ENCODE measurements at regions not wholly inside any gene's neighbourhood (a gene's known extent, or its start where the extent isn't known, plus 50 kb on each side); places are given as distances from the start of the nearest gene placed in this dataset.
"Not testable (repeated sequence)": the region's sequence is repeated elsewhere in the genome, so short reads cannot be mapped to it uniquely, and the experiment has no call there.

- DNase-seq (ENCODE audit: low read depth): no peak
- H3K4me3 ChIP-seq (ENCODE audit: low read depth, low read length): no peak overlapping the region
- TF ChIP-seq CTCF (IDR thresholded peaks at IDR 0.05; ENCODE audit: insufficient read depth, low read depth, low read length): no peak
These were observed 268.9 kb downstream of the ASMT start for GRCh38 chrX:1883772-1884171.

GRCh38 chrX:1884446-1884845 is 269.6 kb downstream of the ASMT start:
- no peak for TF ChIP-seq CTCF (IDR thresholded peaks at IDR 0.05; ENCODE audit: insufficient read depth, low read depth, low read length)
- H3K4me3 ChIP-seq (ENCODE audit: low read depth, low read length): no peak overlapping the region
- no peak for DNase-seq (ENCODE audit: low read depth)

- no peak for TF ChIP-seq CTCF (IDR thresholded peaks at IDR 0.05; ENCODE audit: insufficient read depth, low read depth, low read length)
- H3K4me3 ChIP-seq (ENCODE audit: low read depth, low read length): no peak overlapping the region
- DNase-seq (ENCODE audit: low read depth): no peak
These were observed 270.3 kb downstream of the ASMT start for GRCh38 chrX:1885116-1885515.

GRCh38 chrX:1888305-1888704 is 273.4 kb downstream of the ASMT start:
- H3K4me3 ChIP-seq (ENCODE audit: low read depth, low read length); DNase-seq (ENCODE audit: low read depth): not testable (repeated sequence)

DNA sequence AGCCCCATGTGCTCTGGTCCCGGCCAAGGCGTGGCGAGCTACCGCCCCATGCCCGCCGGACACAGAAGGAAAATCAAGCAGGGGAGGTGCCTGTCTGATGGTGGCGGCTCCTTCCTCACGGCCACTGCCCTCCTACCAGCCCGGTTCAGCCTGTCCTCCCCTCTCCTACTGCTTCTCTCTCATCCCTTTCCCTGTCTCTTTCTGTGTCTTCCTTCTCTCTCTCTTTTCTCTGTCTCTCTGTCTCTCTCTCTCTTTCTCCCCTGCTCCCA is 279.1 kb downstream of the ASMT start:
- no peak overlapping the region for H3K4me3 ChIP-seq (ENCODE audit: low read depth, low read length)
- DNase-seq (ENCODE audit: low read depth): no peak
- no peak for TF ChIP-seq CTCF (IDR thresholded peaks at IDR 0.05; ENCODE audit: insufficient read depth, low read depth, low read length)

- DNase-seq (ENCODE audit: low read depth): no peak
- no peak for TF ChIP-seq CTCF (IDR thresholded peaks at IDR 0.05; ENCODE audit: insufficient read depth, low read depth, low read length)
- H3K4me3 ChIP-seq (ENCODE audit: low read depth, low read length): no peak overlapping the region
These were observed 279.9 kb downstream of the ASMT start for GRCh38 chrX:1894740-1895139.

GRCh38 chrX:1895583-1895982 is 280.7 kb downstream of the ASMT start:
- H3K4me3 ChIP-seq (ENCODE audit: low read depth, low read length): no peak overlapping the region
- TF ChIP-seq CTCF (IDR thresholded peaks at IDR 0.05; ENCODE audit: insufficient read depth, low read depth, low read length): no peak
- DNase-seq (ENCODE audit: low read depth): no peak

DNA sequence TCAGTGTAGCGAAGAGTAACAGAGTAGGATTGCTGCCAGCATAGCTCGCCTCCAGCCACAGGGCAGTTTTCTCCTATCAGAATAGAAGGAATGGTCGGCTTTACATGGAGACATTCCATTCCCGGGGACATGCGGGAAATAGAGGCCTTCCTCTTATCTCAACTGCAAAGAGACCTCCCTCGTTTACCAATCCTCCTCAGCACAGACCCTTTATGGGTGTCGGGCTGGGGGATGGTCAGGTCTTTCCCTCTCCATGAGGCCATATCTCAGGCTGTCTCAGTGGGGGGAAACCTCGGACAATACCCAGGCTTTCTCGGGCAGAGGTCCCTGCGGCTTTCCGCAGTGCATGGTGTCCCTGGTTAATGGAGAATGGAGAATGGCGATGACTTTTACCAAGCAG is 285.0 kb downstream of the ASMT start:
- H3K4me3 ChIP-seq (ENCODE audit: low read depth, low read length): no peak overlapping the region
- TF ChIP-seq CTCF (IDR thresholded peaks at IDR 0.05; ENCODE audit: insufficient read depth, low read depth, low read length): no peak
- no peak for DNase-seq (ENCODE audit: low read depth)
